22Rv1 (cell line): ENCODE measurements at regions not wholly inside any gene's neighbourhood (a gene's known extent, or its start where the extent isn't known, plus 50 kb on each side); places are given as distances from the start of the nearest gene placed in this dataset.

Experiments
- H3K27ac ChIP-seq: fragments of 450-650 bp; 2 replicates; pipeline ENCODE4 v1.5.1; 2017
- ZFX ChIP-seq: fragments of 450-650 bp; IDR thresholded peaks from 2 replicates; pipeline ENCODE4 v1.6.1; 2017; ENCODE audit warnings: antibody characterized with exemption, borderline replicate concordance
- TF ChIP-seq, protein P1 (sequence below): fragments of 450-650 bp; IDR thresholded peaks from 2 replicates; pipeline ENCODE4 v1.5.1; 2017; ENCODE audit warnings: mild to moderate bottlenecking

DNA sequence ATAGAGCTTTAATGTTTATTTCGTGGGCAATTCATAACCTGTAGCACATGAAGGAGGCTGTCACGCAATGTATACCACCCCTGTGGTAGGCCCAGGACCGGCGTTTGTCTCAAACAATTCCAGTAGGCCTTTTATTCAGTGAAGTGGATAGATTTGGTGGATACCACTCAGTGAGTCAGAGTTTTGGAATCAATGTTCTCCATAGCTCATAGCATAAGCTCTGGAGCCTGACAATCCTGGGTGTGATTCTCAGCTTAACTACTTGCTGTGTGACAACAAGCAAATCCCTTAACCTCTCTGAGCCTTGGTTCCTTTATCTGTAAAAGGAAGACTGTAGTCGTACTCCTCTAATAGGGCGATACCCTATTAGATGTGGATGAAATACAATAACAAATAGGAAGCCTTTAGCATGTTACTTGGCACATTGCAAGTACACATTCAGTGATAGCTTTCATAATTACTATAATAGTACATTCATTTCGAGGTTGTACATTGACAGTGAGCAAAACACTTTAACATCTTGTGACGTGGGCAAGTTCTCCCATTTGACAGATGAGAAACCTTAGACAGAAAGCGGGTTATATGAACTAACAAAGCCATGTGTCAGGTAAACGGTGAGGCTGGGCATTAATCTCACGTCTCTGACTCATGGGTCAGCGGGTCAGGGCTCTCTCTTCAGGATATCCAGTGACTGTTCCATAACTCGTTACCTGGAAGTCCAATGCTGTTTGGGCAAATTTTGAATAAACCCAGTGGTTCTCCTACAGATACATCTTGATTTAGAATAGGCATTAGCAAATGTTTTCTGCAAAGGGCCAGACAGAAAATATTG is 130.8 kb downstream of the C9orf152 start:
- H3K27ac ChIP-seq: no peak overlapping the region
- TF ChIP-seq ZFX: no peak
- TF ChIP-seq, protein P1, sequence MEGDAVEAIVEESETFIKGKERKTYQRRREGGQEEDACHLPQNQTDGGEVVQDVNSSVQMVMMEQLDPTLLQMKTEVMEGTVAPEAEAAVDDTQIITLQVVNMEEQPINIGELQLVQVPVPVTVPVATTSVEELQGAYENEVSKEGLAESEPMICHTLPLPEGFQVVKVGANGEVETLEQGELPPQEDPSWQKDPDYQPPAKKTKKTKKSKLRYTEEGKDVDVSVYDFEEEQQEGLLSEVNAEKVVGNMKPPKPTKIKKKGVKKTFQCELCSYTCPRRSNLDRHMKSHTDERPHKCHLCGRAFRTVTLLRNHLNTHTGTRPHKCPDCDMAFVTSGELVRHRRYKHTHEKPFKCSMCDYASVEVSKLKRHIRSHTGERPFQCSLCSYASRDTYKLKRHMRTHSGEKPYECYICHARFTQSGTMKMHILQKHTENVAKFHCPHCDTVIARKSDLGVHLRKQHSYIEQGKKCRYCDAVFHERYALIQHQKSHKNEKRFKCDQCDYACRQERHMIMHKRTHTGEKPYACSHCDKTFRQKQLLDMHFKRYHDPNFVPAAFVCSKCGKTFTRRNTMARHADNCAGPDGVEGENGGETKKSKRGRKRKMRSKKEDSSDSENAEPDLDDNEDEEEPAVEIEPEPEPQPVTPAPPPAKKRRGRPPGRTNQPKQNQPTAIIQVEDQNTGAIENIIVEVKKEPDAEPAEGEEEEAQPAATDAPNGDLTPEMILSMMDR: no peak

DNA sequence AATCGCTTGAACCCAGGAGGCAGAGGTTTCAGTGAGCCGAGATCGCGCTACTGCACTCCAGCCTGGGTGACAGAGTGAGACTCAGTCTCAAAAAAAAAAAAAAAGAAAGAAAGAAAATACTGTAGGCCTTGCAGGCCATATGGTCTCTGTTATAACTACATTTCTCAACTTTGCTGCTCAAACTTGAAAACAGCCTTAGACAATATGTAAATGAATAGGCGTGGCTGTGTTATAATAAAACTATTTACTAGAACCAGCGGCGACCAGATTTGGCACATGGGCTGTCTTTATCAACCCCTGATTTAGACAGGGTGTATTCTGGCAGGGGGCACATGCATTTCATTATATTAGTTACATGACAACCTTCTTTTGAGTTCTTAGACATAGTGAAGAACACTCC is 130.0 kb downstream of the C9orf152 start:
- no peak overlapping the region for H3K27ac ChIP-seq

DNA sequence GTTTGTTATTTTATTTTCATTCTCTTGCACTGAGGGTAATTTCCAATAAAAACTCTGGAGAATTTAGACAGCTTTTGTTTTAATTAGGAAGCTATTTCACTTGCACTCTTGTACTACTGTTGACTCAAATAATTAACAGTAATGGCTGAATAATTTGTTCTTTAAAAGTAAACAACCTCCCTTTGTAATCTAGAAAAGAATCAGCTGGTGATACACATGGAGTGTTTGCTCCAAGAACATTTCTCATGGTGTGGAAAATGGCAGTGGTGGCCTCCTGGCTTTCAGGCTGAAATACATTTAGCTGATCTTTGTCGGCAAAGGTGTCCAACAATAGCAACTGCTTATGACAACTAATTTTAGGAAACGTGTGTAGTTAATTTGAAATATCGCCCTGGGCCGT is 129.4 kb downstream of the C9orf152 start:
- TF ChIP-seq, protein P1: no peak
- TF ChIP-seq ZFX: no peak
- H3K27ac ChIP-seq: peak overlapping the region; percentile 19; the same call in 1 of the 2 replicates

More for the DNA sequence above, 130.0 kb downstream of the C9orf152 start:
- no peak for TF ChIP-seq ZFX
- TF ChIP-seq, protein P1: no peak

DNA sequence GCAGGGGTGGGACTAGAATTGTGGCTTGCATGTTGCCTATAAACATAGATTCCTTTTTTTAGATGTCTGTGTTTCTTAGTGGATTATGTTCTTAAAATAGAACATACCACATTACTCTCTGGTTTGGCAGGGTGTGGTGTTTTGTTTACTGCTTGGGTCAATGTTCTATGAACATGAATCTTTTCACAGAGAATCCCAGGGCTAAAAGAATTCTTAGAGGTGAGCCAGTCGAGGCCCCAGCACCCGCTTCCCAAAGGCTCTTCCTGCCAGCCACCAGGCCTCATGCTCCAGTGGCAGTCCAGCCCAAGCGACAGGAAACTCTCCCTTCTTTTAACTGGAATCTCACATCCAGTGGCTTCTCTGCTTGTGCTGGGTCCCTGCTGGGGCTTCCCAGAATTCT is 126.6 kb downstream of the C9orf152 start:
- H3K27ac ChIP-seq: no peak overlapping the region

DNA sequence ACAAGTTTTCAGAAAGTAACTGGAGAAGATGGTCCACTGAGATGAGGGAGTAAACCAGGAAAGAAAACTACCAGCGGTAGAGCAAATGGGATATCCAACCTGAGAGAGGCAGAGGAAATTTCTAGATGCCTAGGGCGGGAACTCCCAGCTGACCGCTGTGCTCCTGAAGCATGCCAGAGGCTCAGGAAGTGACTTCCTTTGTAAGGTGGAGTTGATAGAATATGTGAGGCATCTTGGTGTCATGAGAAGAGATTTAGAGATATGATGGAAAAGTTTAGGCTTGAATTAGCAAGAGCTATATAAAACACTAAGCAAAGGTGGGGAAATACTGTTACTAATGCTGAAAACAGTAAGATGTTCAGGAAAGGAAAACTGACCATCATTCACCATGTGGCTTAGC is 124.1 kb downstream of the C9orf152 start:
- no peak overlapping the region for H3K27ac ChIP-seq
- TF ChIP-seq, protein P1: no peak
- no peak for TF ChIP-seq ZFX

More for the DNA sequence above, 126.6 kb downstream of the C9orf152 start:
- TF ChIP-seq ZFX: no peak
- TF ChIP-seq, protein P1: no peak

DNA sequence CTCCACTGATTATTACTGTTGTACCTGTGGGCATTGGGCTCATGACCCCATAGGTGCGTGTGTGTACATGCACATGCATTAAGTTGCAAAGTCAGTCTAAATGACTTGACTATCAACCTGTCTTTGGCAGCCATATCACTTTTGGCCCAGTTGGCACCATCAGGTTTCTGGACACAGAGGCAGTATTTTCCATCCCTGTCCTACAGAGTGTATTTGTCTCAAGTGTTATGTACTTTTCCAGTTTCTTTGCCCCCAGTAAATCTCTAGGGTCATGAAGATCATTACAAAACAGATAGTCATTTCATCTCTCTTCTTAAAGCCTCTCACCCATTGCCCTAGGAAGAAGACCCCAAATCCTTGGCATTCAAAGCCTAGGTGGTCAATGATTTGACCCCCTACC is 121.4 kb downstream of the C9orf152 start:
- no peak for TF ChIP-seq ZFX
- TF ChIP-seq, protein P1: no peak
- H3K27ac ChIP-seq: no peak overlapping the region

DNA sequence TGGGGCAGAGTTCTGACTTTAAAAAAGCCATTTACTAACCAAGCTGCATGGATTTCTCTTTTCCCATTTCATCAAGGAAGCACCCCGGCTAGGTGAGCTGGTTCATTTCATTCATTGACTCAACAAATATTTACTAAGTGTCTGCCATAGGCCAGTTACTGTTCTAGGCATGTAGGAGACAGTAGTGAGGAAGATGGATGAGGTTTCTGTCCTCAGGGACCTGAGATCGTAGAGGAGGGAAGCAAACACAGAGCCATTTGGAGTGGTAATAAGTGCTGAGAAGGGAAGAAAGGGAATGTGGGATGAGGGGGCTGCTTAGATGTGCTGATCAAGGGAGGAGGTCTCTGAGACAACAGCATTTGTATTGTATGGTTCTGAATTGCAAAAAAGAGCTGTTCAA is 120.4 kb downstream of the C9orf152 start:
- TF ChIP-seq ZFX: no peak
- TF ChIP-seq, protein P1: no peak
- H3K27ac ChIP-seq: no peak overlapping the region
